GM21367 (cell line): ENCODE measurements at regions not wholly inside any gene's neighbourhood (a gene's known extent, or its start where the extent isn't known, plus 50 kb on each side); places are given as distances from the start of the nearest gene placed in this dataset.
"Not testable (repeated sequence)": the region's sequence is repeated elsewhere in the genome, so short reads cannot be mapped to it uniquely, and the experiment has no call there.

Experiments
- ATAC-seq: cut with Tn5 transposase; IDR thresholded peaks from one replicate; pipeline ENCODE4 v1.9.1; 2021; ENCODE audit not compliant: unreplicated experiment

- no peak for ATAC-seq
Measured at GRCh38 chr1:208977638-208978256, 605.8 kb upstream of the CAMK1G start.

- no peak for ATAC-seq
Measured at GRCh38 chr1:208979776-208980175, 603.7 kb upstream of the CAMK1G start.

GRCh38 chr1:208980605-208981004 is 602.9 kb upstream of the CAMK1G start:
- no peak for ATAC-seq

GRCh38 chr1:208985231-208985630 is 598.3 kb upstream of the CAMK1G start:
- ATAC-seq: no peak

- peak; percentile 99 for ATAC-seq
Measured at GRCh38 chr1:208988811-208989222, 594.7 kb upstream of the CAMK1G start.

GRCh38 chr1:208990456-208990855 is 593.1 kb upstream of the CAMK1G start:
- ATAC-seq: no peak

- not testable (repeated sequence) for ATAC-seq
Measured at GRCh38 chr1:208997053-208997452, 586.5 kb upstream of the CAMK1G start.

GRCh38 chr1:208997726-208998312 is 585.7 kb upstream of the CAMK1G start:
- no peak for ATAC-seq

GRCh38 chr1:209008586-209008985 is 574.9 kb upstream of the CAMK1G start:
- ATAC-seq: no peak

GRCh38 chr1:209010475-209011230 is 572.9 kb upstream of the CAMK1G start:
- no peak for ATAC-seq

GRCh38 chr1:209012443-209013196 is 570.9 kb upstream of the CAMK1G start:
- no peak for ATAC-seq

- ATAC-seq: no peak
Measured at GRCh38 chr1:209015092-209015491, 568.4 kb upstream of the CAMK1G start.

- ATAC-seq: no peak
Measured at GRCh38 chr1:209021622-209022021, 561.9 kb upstream of the CAMK1G start.

GRCh38 chr1:209023790-209024189 is 559.7 kb upstream of the CAMK1G start:
- no peak for ATAC-seq

GRCh38 chr1:209029737-209030136 is 553.8 kb upstream of the CAMK1G start:
- no peak for ATAC-seq

GRCh38 chr1:209030454-209031167 is 552.9 kb upstream of the CAMK1G start:
- no peak for ATAC-seq

- no peak for ATAC-seq
Measured at GRCh38 chr1:209037064-209037463, 546.5 kb upstream of the CAMK1G start.

- ATAC-seq: no peak
Measured at GRCh38 chr1:209038316-209038715, 545.2 kb upstream of the CAMK1G start.

GRCh38 chr1:209038735-209039134 is 544.8 kb upstream of the CAMK1G start:
- ATAC-seq: no peak

GRCh38 chr1:209040351-209040750 is 543.2 kb upstream of the CAMK1G start:
- ATAC-seq: no peak

GRCh38 chr1:209041927-209042326 is 541.6 kb upstream of the CAMK1G start:
- no peak for ATAC-seq
